H1 (cell line): ENCODE measurements at regions not wholly inside any gene's neighbourhood (a gene's known extent, or its start where the extent isn't known, plus 50 kb on each side); places are given as distances from the start of the nearest gene placed in this dataset.

Experiments used
- CTCF ChIA-PET: fragments of 300-600 bp; sonication (Branson Sonifier 250); formaldehyde crosslinking; loops from one replicate; lab custom pipeline; 2021; ENCODE audit not compliant: partially characterized antibody; lab: Charles Lee
- POLR2A ChIA-PET: fragments of 300-600 bp; sonication (Branson Sonifier 250); formaldehyde crosslinking; loops from one replicate; lab custom pipeline; 2021; ENCODE audit warnings: inconsistent platforms; ENCODE audit not compliant: partially characterized antibody; lab: Charles Lee
- DNase-seq, 2 experiments: peaks; one replicate each; pipeline versions ENCODE4 v3.0.0 to v3.0.0-alpha.2; 2010 to 2022; ENCODE audit warnings: low spot score in 2 of 2, low read depth in 1 of 2, mixed read lengths in 1 of 2
- FAIRE-seq: peaks from 2 replicates; lab custom pipeline; 2011; peaks lifted over from hg19 to GRCh38; lab: Jason Lieb, UNC
- H2AFZ ChIP-seq: 2 replicates; pipeline ENCODE4 v1.8.1; 2012; ENCODE audit warnings: low read length, inconsistent platforms
- H2AK5ac ChIP-seq: 2 replicates; pipeline ENCODE4 v1.6.1; 2013; ENCODE audit warnings: low read depth, low read length
- H2BK120ac ChIP-seq: replicated peaks from 2 replicates; pipeline ENCODE3; 2013; ENCODE audit warnings: low read depth, low read length, inconsistent platforms
- H2BK12ac ChIP-seq: 2 replicates; pipeline ENCODE4 v1.6.1; 2013; ENCODE audit warnings: low read depth, low read length
- H2BK15ac ChIP-seq: 2 replicates; pipeline ENCODE4 v1.6.1; 2013; ENCODE audit warnings: low read length
- H2BK20ac ChIP-seq: 2 replicates; pipeline ENCODE4 v1.6.1; 2013; ENCODE audit warnings: low read length
- H2BK5ac ChIP-seq: 2 replicates; pipeline ENCODE4 v1.6.1; 2013; ENCODE audit warnings: low read depth, low read length
- H3K14ac ChIP-seq: 2 replicates; pipeline ENCODE4 v1.6.1; 2013; ENCODE audit warnings: inconsistent platforms; ENCODE audit not compliant: insufficient read length
- H3K18ac ChIP-seq: 2 replicates; pipeline ENCODE4 v1.6.1; 2013; ENCODE audit warnings: low read length; ENCODE audit errors: extremely low read depth
- H3K23ac ChIP-seq: 2 replicates; pipeline ENCODE4 v1.6.1; 2013; ENCODE audit warnings: inconsistent platforms; ENCODE audit not compliant: insufficient read length
- H3K23me2 ChIP-seq: 2 replicates; pipeline ENCODE4 v1.6.1; 2013; ENCODE audit warnings: low read depth, low read length
- H3K27ac ChIP-seq: 2 replicates; pipeline ENCODE4 v1.6.1; 2011; ENCODE audit warnings: low read depth, low read length, inconsistent platforms
- H3K27me3 ChIP-seq, 4 experiments: replicated peaks in 1 of 4; 1 replicate in 1 of 4; 2 replicates in 3 of 4; pipeline versions ENCODE4 v1.6.1 to v1.8.1; 2011 to 2013; ENCODE audit warnings: low read length in 3 of 4, mild to moderate bottlenecking in 3 of 4, inconsistent platforms in 2 of 4, mixed read lengths in 2 of 4, moderate library complexity in 1 of 4; ENCODE audit not compliant: control insufficient read depth in 3 of 4, insufficient read depth in 3 of 4; ENCODE audit errors: extremely low read depth in 1 of 4
- H3K36me3 ChIP-seq, 4 experiments: 2 replicates each; pipeline versions ENCODE4 v1.6.1 to v1.8.1; 2011 to 2013; ENCODE audit warnings: mild to moderate bottlenecking in 4 of 4, low read length in 3 of 4, moderate library complexity in 2 of 4, control low read depth in 1 of 4, inconsistent platforms in 1 of 4; ENCODE audit not compliant: insufficient read depth in 4 of 4, control insufficient read depth in 2 of 4
- H3K4ac ChIP-seq: replicated peaks from 2 replicates; pipeline ENCODE3; 2013; ENCODE audit warnings: low read length, low read depth, mixed read lengths, inconsistent platforms; ENCODE audit not compliant: insufficient read length
- H3K4me1 ChIP-seq, 4 experiments: replicated peaks in 1 of 4; 1 replicate in 1 of 4; 2 replicates in 3 of 4; pipeline versions ENCODE4 v1.6.1 to v1.8.1; 2011 to 2013; ENCODE audit warnings: low read length in 3 of 4, inconsistent platforms in 2 of 4, mixed read lengths in 1 of 4; ENCODE audit not compliant: insufficient read depth in 4 of 4, control insufficient read depth in 3 of 4
- H3K4me2 ChIP-seq, 2 experiments: 2 replicates each; pipeline versions ENCODE4 v1.6.1 to v1.8.1; 2011 to 2013; ENCODE audit warnings: low read depth in 2 of 2, low read length in 2 of 2, control low read depth in 1 of 2, inconsistent platforms in 1 of 2, mild to moderate bottlenecking in 1 of 2; ENCODE audit not compliant: insufficient read depth in 1 of 2
- H3K4me3 ChIP-seq, 4 experiments: fragments of 200-600, 300-600 bp in 1 of 4; sonication (generic), shearing (Covaris generic), sonication (Bioruptor Twin) in 1 of 4; 2 replicates each; pipeline versions ENCODE4 v1.5.1 to v1.8.1; 2011 to 2016; ENCODE audit warnings: low read length in 4 of 4, low read depth in 3 of 4, control low read depth in 2 of 4, inconsistent platforms in 2 of 4, mild to moderate bottlenecking in 2 of 4, mixed read lengths in 1 of 4, moderate library complexity in 1 of 4; ENCODE audit not compliant: insufficient read depth in 2 of 4; ENCODE audit errors: extremely low read depth in 1 of 4
- H3K56ac ChIP-seq: replicated peaks from 2 replicates; pipeline ENCODE3; 2013; ENCODE audit warnings: low read depth, mild to moderate bottlenecking, mixed read lengths, low read length, inconsistent platforms; ENCODE audit not compliant: insufficient read length
- H3K79me1 ChIP-seq: 2 replicates; pipeline ENCODE4 v1.6.1; 2013; ENCODE audit warnings: low read depth, low read length, control low read depth
- H3K79me2 ChIP-seq, 2 experiments: 2 replicates each; pipeline versions ENCODE4 v1.6.1 to v1.8.1; 2012 to 2013; ENCODE audit warnings: low read length in 2 of 2, mild to moderate bottlenecking in 2 of 2, inconsistent platforms in 1 of 2; ENCODE audit not compliant: insufficient read depth in 2 of 2, control insufficient read depth in 1 of 2
- H3K9ac ChIP-seq, 4 experiments: replicated peaks in 1 of 4; 1 replicate in 1 of 4; 2 replicates in 3 of 4; pipeline versions ENCODE4 v1.6.1 to v1.8.1; 2011 to 2013; ENCODE audit warnings: low read depth in 3 of 4, low read length in 3 of 4, control low read depth in 2 of 4, mild to moderate bottlenecking in 2 of 4, moderate library complexity in 2 of 4, inconsistent platforms in 1 of 4; ENCODE audit errors: extremely low read depth in 1 of 4
- H3K9me3 ChIP-seq, 2 experiments: 2 replicates each; pipeline versions ENCODE4 v1.6.1 to v1.8.1; 2012 to 2013; ENCODE audit warnings: mild to moderate bottlenecking in 2 of 2, moderate library complexity in 2 of 2, control low read depth in 1 of 2, inconsistent platforms in 1 of 2, low read depth in 1 of 2, low read length in 1 of 2, mixed read lengths in 1 of 2; ENCODE audit not compliant: insufficient read depth in 2 of 2
- H4K20me1 ChIP-seq, 2 experiments: replicated peaks in 1 of 2; 2 replicates each; pipeline versions ENCODE3 to v1.8.1; 2011 to 2013; ENCODE audit warnings: inconsistent platforms in 2 of 2, low read length in 2 of 2, mild to moderate bottlenecking in 1 of 2; ENCODE audit not compliant: insufficient read depth in 2 of 2, control insufficient read depth in 1 of 2
- H4K5ac ChIP-seq: 2 replicates; pipeline ENCODE4 v1.6.1; 2013; ENCODE audit warnings: low read length, low read depth, mixed read lengths, inconsistent platforms; ENCODE audit not compliant: insufficient read length
- H4K8ac ChIP-seq: 2 replicates; pipeline ENCODE4 v1.8.0; 2013; ENCODE audit warnings: mild to moderate bottlenecking, moderate library complexity, low read length, inconsistent platforms; ENCODE audit not compliant: insufficient read depth; ENCODE audit errors: extremely low read depth
- H4K91ac ChIP-seq: replicated peaks from 2 replicates; pipeline ENCODE3; 2013; ENCODE audit warnings: low read length, mixed read lengths, inconsistent platforms; ENCODE audit not compliant: insufficient read length
- CHD2 ChIP-seq: IDR thresholded peaks from 2 replicates; pipeline ENCODE4 v1.6.1; 2012; ENCODE audit warnings: low read length, improper control_type of control experiment
- RXRA ChIP-seq: IDR thresholded peaks from 2 replicates; pipeline ENCODE4 v1.6.1; 2011; ENCODE audit warnings: low read depth, mild to moderate bottlenecking, low read length, moderate library complexity; ENCODE audit not compliant: insufficient read depth
- SIX5 ChIP-seq: IDR thresholded peaks from 2 replicates; pipeline ENCODE4 v1.6.1; 2011; ENCODE audit warnings: mild to moderate bottlenecking, low read depth, low read length
- SUZ12 ChIP-seq: fragments of 200-600 bp; sonication (generic); IDR thresholded peaks from 2 replicates; pipeline ENCODE4 v1.6.1; 2012; ENCODE audit warnings: mild to moderate bottlenecking, inconsistent platforms, low read length, moderate library complexity, mixed read lengths
- TAF1 ChIP-seq: IDR thresholded peaks from 2 replicates; pipeline ENCODE4 v1.6.1; 2011; ENCODE audit warnings: mild to moderate bottlenecking, low read depth, low read length
- ZNF274 ChIP-seq: IDR thresholded peaks from 2 replicates; pipeline ENCODE4 v1.7.0; 2012; ENCODE audit warnings: low read length, borderline replicate concordance; ENCODE audit errors: extremely low read depth
- WGBS, 2 experiments: shearing (Covaris generic) in 1 of 2; methylation state at CpG; one replicate each; pipeline versions ENCODE4 v1.1.6 to v1.1.7; 2013 to 2015; ENCODE audit warnings: low lambda C conversion rate in 2 of 2, mixed read lengths in 2 of 2, inconsistent platforms in 1 of 2, low coverage in 1 of 2, missing lambda C conversion rate in 1 of 2; ENCODE audit not compliant: insufficient replicate concordance in 2 of 2, insufficient coverage in 1 of 2, insufficient read length in 1 of 2; ENCODE audit errors: extremely low coverage in 1 of 2, missing lambda C conversion rate in 1 of 2; 5-methylcytosine and 5-hydroxymethylcytosine counted together

DNA sequence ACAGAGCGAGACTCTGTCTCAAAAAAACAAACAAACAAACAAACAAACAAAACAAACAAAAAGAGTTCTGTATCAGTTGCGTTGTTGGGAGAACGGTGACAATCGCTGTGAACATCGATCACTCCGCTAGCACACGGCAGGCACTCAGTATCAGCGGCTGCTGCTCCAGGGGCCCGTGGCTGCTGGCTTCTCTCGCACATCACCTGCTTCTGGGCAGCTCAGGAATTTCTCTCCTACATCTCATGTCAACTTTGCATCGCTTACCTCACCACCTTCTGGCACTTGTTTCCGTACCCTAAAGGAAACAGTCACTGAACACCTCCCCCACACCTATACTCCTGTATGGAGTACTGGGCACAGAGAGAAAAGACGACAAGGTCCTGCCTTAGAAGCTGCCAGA is 70.3 kb upstream of the WNT7B start:
- DNase-seq (no peak), FAIRE-seq (no peak)
- Histone ChIP-seq H3K9ac (no peak overlapping the region), H2BK15ac (no peak overlapping the region), H3K56ac (no peak overlapping the region), H3K27ac (no peak overlapping the region), H4K5ac (no peak overlapping the region), H3K36me3 (no peaks in the 10 kb centered on the region), H3K4me1 (peaks cover 0 to 20% (median 8%) of the 10 kb centered on the region in 4 experiments; a peak in 6 of 7 replicates), H3K79me2 (no peaks in the 10 kb centered on the region), H3K9me3 (no peaks in the 10 kb centered on the region), H3K79me1 (no peaks in the 10 kb centered on the region), H2BK12ac (no peak overlapping the region), H3K18ac (no peak overlapping the region), H3K14ac (no peak overlapping the region), H4K91ac (no peak overlapping the region), H3K4me3 (no peak overlapping the region), H4K8ac (no peak overlapping the region), H2BK20ac (no peak overlapping the region), H2AFZ (no peak overlapping the region), H4K20me1 (no peaks in the 10 kb centered on the region), H2BK5ac (no peak overlapping the region), H2BK120ac (no peak overlapping the region), H3K4ac (no peak overlapping the region), H3K4me2 (no peak overlapping the region), H3K27me3 (peaks cover 8 to 29% (median 20%) of the 10 kb centered on the region in 4 experiments; a peak in 6 of 7 replicates), H3K23ac (no peak overlapping the region), H2AK5ac (no peak overlapping the region), H3K23me2 (no peaks in the 10 kb centered on the region; the same call in 1 of the 2 replicates)
- ChIA-PET POLR2A (interaction anchor here (0.9 kb wide), 1 partner anchor 26 kb away, joined by 3 read pairs; no protein-coding TSS in a partner anchor), CTCF (interaction anchor here (1.1 to 1.6 kb wide), 3 partner anchors 53 to 70 kb away, joined by 3 to 5 read pairs (median 5); no protein-coding TSS in a partner anchor)
- no peak for TF ChIP-seq ZNF274
- no peak for TF ChIP-seq RXRA
- TF ChIP-seq SUZ12 = no peak
- no peak for TF ChIP-seq CHD2
- TF ChIP-seq SIX5 = no peak
- TF ChIP-seq TAF1 = no peak
- WGBS, 2 experiments = 87% methylated on average over 13 of the region's 13 CpGs; no CpG with 5 or more reads in 1 of the 2 experiments
